ENCODE measurements at regions not wholly inside any gene's neighbourhood (a gene's known extent, or its start where the extent isn't known, plus 50 kb on each side); places are given as distances from the start of the nearest gene placed in this dataset.
"Not testable (repeated sequence)": the region's sequence is repeated elsewhere in the genome, so short reads cannot be mapped to it uniquely, and the experiment has no call there.

GRCh38 chr6:48389146-48390043 lies 278.4 kb upstream of the PTCHD4 start:
- H3K4me3 ChIP-seq: no peak overlapping the region
- no peak overlapping the region for H3K27ac ChIP-seq

DNA sequence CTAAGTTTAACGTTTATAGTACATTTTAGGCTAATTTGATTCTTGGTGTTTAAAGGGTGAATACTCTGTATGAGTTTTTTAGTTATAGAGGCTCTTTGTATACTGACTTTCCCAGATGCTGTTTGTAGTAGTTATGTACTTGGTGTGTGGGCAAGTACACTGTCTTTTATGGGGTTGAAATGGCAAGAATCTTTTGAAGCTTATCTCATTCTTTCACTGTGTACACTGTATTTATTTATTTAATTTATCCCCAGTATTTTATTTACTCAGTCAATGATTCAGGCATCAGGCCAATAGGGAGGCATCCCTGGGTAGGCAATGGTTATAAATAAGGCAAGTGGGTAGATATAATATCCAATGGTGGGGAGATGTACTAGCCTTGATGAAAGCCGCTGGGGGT lies 277.0 kb upstream of the PTCHD4 start:
- Histone ChIP-seq H3K4me3 (no peak overlapping the region), H3K27ac (no peak overlapping the region)

DNA sequence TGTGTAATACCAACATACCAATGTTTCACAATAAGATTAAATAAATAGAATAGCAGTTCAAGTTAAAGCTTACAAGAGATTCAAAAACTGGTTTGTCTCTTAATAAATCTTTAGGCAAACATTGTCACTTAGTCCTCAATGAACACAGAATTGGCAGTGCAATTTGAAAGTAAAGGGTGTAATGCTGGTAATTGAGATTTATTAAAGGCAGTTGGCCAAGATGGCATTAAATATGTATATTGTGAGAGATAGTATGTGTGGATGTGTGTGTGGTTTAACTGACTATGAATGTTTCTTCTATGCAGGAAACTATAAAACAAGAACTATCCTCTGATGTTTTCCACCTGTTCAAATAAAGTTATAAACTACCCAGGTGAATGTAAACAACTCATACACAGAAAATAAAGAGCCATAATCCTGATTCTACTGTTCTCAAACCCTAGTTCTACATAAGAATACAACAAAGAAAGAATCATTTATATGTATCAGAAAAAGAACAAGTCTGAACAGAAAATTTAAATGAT lies 267.9 kb upstream of the PTCHD4 start:
- H3K4me3 ChIP-seq: no peak overlapping the region
- H3K27ac ChIP-seq: no peak overlapping the region

DNA sequence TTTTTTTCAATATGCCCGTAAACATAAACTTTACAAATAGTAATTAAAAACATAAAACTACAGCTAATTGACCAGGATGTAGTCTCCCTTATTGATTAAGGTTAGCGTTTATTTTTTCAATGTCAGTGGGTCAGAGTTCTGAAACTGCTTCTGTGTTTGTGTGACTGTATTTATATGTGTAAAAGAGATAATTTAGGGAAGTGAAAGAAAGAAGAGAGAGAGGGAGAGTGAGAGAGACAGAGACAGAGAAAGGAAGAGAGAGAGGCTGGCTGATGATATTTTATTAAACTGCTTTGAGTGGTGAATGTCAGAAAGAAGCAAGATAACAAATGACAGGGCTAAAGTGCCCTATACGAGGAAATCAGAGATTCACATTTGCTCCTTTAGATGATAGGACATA lies 266.1 kb upstream of the PTCHD4 start:
- Histone ChIP-seq H3K27ac (no peak overlapping the region), H3K4me3 (no peak overlapping the region)

DNA sequence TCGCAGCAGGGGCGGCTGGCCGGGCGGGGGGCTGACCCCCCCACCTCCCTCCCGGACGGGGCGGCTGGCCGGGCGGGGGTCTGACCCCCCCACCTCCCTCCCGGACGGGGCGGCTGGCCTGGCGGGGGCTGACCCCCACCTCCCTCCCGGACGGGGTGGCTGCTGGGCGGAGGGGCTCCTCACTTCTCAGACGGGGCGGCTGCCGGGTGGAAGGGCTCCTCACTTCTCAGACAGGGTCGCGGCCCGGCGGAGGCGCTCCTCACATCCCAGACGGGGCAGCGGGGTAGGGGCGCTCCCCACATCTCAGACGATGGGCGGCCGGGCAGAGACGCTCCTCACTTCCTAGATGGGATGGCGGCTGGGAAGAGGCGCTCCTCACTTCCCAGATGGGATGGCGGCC lies 260.2 kb upstream of the PTCHD4 start:
- not testable (repeated sequence) for H3K27ac ChIP-seq, H3K4me3 ChIP-seq

GRCh38 chr6:48369100-48369499 lies 258.1 kb upstream of the PTCHD4 start:
- Histone ChIP-seq H3K4me3 (no peak overlapping the region), H3K27ac (no peak overlapping the region)

GRCh38 chr6:48325701-48326100 lies 214.7 kb upstream of the PTCHD4 start:
- Histone ChIP-seq H3K4me3 (no peak overlapping the region), H3K27ac (no peak overlapping the region)

DNA sequence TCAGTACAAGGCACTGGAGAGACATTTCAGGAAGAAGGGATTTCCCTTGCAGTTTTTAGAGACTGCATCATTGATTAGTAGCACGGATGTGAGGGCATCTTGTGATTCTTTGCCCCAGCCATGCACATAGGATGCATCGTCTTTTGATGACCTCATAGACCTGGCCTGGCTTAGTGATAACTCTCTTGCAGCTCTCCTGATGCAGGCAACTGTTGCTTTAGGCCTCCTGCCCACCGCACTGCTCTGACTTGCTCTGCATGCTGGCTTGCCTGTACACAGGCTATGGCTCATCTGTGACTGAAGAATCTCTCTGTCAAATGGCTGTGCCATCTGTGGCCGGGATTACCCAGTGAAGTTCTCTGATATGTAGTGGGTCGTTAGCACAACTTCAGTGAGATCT lies 207.7 kb upstream of the PTCHD4 start:
- no peak overlapping the region for H3K4me3 ChIP-seq
- no peak overlapping the region for H3K27ac ChIP-seq

DNA sequence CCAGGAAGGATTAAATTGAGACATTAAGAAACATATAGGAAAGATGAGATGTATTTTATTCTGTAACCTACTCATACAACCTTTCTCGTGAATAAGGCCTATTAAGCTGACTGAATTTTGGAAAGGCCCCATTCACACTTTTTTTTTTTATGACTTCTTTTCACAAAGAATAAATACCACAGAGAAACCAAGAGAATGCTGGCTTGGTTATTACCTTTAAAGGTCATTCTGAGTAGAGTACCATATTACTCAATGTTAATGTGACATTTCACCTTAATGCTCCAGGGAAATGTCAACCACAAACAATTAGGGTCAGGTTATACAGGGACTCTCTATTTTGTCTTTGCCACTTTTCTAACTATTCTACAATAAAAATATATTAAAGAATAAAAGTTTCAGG lies 204.9 kb upstream of the PTCHD4 start:
- H3K4me3 ChIP-seq: no peak overlapping the region
- no peak overlapping the region for H3K27ac ChIP-seq

DNA sequence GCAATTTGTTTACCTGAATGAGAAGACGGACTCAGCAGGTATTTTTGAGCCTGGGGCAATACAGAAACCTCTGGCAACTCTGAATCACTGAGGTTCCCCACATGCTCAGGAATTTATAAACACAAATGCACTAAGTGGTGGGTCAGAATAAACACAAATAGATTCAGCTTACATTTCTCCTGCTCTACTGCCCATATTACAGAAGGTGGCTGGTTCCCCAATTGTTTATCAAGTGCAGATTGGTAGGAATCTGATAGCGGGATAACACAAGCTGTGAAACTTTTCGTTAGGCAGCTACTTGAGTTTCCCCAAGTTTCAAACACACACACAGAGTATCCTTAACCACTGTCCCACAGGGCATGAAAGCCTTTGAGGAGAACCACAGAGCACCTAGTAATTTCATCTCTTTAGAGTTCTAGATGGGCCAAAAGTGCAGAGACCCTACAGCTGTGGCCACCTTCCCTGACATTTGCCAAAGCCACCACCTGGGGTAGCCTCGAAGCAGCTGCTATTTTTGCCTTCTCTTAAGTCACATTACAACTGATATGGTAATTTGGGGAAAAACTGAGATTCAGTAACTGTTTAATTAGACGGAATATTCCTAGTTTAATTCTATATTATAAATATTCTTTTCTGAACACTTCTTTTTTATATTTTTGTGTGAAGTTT lies 204.2 kb upstream of the PTCHD4 start:
- no peak overlapping the region for H3K4me3 ChIP-seq
- no peak overlapping the region for H3K27ac ChIP-seq

GRCh38 chr6:48311301-48311700 lies 200.3 kb upstream of the PTCHD4 start:
- no peak overlapping the region for H3K27ac ChIP-seq
- H3K4me3 ChIP-seq: no peak overlapping the region

- Histone ChIP-seq H3K4me3 (no peak overlapping the region), H3K27ac (no peak overlapping the region)
Measured at GRCh38 chr6:48307573-48307972, 196.6 kb upstream of the PTCHD4 start.

DNA sequence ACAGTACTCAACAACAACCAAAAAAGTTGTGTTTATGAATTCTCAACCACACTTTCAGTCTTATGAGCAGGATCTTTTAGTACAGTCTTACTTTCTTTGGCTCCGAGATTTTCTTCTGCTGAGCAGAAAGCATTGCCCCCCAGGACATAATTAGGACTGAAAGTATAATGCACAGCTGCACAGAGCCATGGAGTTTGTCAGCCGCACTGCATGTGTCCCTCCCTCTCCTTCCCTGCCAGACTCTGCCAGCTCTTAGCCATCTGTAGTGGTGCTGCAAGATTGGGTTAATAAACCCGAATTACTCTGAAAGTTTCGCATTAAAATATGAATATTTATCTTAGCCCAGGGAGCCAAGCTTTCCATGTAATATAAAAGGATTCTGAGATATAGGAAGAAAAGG lies 179.6 kb upstream of the PTCHD4 start:
- no peak overlapping the region for H3K4me3 ChIP-seq

GRCh38 chr6:48289841-48290240 lies 178.8 kb upstream of the PTCHD4 start:
- Histone ChIP-seq H3K27ac (no peak overlapping the region), H3K4me3 (no peak overlapping the region)

More for the DNA sequence above, 179.6 kb upstream of the PTCHD4 start:
- H3K27ac ChIP-seq: no peak overlapping the region

GRCh38 chr6:48281217-48281616 lies 170.2 kb upstream of the PTCHD4 start:
- Histone ChIP-seq H3K27ac (no peak overlapping the region), H3K4me3 (no peak overlapping the region)

- H3K4me3 ChIP-seq: no peak overlapping the region
- H3K27ac ChIP-seq: no peak overlapping the region
Measured at GRCh38 chr6:48280035-48280620, 169.1 kb upstream of the PTCHD4 start.

GRCh38 chr6:48278261-48278660 lies 167.3 kb upstream of the PTCHD4 start:
- Histone ChIP-seq H3K27ac (no peak overlapping the region), H3K4me3 (no peak overlapping the region)

GRCh38 chr6:48272518-48272917 lies 161.5 kb upstream of the PTCHD4 start:
- H3K27ac ChIP-seq: no peak overlapping the region
- no peak overlapping the region for H3K4me3 ChIP-seq

GRCh38 chr6:48255094-48255493 lies 144.1 kb upstream of the PTCHD4 start:
- no peak overlapping the region for H3K4me3 ChIP-seq
- no peak overlapping the region for H3K27ac ChIP-seq

GRCh38 chr6:48249071-48249470 lies 138.1 kb upstream of the PTCHD4 start:
- Histone ChIP-seq H3K27ac (no peak overlapping the region), H3K4me3 (no peak overlapping the region)

GRCh38 chr6:48243071-48243470 lies 132.1 kb upstream of the PTCHD4 start:
- no peak overlapping the region for H3K4me3 ChIP-seq
- H3K27ac ChIP-seq: no peak overlapping the region

Measured in skin epidermis (tissue), 12 donors.